ENCODE measurements at regions not wholly inside any gene's neighbourhood (a gene's known extent, or its start where the extent isn't known, plus 50 kb on each side); places are given as distances from the start of the nearest gene placed in this dataset.

- TF ChIP-seq, protein P1, sequence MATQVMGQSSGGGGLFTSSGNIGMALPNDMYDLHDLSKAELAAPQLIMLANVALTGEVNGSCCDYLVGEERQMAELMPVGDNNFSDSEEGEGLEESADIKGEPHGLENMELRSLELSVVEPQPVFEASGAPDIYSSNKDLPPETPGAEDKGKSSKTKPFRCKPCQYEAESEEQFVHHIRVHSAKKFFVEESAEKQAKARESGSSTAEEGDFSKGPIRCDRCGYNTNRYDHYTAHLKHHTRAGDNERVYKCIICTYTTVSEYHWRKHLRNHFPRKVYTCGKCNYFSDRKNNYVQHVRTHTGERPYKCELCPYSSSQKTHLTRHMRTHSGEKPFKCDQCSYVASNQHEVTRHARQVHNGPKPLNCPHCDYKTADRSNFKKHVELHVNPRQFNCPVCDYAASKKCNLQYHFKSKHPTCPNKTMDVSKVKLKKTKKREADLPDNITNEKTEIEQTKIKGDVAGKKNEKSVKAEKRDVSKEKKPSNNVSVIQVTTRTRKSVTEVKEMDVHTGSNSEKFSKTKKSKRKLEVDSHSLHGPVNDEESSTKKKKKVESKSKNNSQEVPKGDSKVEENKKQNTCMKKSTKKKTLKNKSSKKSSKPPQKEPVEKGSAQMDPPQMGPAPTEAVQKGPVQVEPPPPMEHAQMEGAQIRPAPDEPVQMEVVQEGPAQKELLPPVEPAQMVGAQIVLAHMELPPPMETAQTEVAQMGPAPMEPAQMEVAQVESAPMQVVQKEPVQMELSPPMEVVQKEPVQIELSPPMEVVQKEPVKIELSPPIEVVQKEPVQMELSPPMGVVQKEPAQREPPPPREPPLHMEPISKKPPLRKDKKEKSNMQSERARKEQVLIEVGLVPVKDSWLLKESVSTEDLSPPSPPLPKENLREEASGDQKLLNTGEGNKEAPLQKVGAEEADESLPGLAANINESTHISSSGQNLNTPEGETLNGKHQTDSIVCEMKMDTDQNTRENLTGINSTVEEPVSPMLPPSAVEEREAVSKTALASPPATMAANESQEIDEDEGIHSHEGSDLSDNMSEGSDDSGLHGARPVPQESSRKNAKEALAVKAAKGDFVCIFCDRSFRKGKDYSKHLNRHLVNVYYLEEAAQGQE (IDR thresholded peaks at IDR 0.05; ENCODE audit: low read depth) = no peak
- TF ChIP-seq TCF12 (IDR thresholded peaks at IDR 0.05; ENCODE audit: low read depth) = no peak
These were observed 70.5 kb upstream of the ZNF217 start for GRCh38 chr20:53664121-53664520.

Data from Ishikawa (cell line).